VCaP (cell line): ENCODE measurements at regions not wholly inside any gene's neighbourhood (a gene's known extent, or its start where the extent isn't known, plus 50 kb on each side); places are given as distances from the start of the nearest gene placed in this dataset.

Experiments
- H3K27ac ChIP-seq: fragments of 450-650 bp; 2 replicates; pipeline ENCODE4 v1.5.1; 2017
- TF ChIP-seq, protein P1 (sequence below): fragments of 450-650 bp; conservative IDR thresholded peaks from 2 replicates; pipeline ENCODE4 v1.5.1; 2017; ENCODE audit warnings: mild to moderate bottlenecking, moderate library complexity

DNA sequence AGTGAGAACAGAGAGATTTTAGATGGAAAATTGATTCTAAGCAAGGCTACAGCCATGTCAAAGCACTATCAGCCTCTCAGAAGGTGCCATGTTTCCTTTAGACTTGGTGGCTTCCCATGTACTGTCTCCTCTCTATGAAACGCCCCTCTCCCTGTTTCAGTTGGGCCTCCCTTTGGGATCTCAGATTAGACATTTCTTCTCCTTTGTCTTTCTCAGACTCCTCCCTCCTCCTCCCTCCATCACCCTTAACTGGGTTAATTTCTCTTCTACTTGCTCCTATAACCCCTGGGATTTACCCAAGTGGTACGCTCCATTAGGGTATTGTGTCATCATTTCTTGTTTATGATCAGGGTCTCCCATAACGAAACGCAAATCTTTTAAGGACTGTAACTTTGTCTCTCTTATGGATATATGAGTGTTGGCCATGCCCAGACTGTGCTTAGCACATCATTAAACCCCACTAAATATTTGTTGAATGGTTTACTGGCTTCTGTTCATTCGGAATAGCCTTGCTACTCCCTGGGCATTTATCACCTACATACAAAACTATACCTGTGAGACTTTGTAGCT, 106.8 kb downstream of the FAM9B start:
- no peak overlapping the region for H3K27ac ChIP-seq
- TF ChIP-seq, protein P1, sequence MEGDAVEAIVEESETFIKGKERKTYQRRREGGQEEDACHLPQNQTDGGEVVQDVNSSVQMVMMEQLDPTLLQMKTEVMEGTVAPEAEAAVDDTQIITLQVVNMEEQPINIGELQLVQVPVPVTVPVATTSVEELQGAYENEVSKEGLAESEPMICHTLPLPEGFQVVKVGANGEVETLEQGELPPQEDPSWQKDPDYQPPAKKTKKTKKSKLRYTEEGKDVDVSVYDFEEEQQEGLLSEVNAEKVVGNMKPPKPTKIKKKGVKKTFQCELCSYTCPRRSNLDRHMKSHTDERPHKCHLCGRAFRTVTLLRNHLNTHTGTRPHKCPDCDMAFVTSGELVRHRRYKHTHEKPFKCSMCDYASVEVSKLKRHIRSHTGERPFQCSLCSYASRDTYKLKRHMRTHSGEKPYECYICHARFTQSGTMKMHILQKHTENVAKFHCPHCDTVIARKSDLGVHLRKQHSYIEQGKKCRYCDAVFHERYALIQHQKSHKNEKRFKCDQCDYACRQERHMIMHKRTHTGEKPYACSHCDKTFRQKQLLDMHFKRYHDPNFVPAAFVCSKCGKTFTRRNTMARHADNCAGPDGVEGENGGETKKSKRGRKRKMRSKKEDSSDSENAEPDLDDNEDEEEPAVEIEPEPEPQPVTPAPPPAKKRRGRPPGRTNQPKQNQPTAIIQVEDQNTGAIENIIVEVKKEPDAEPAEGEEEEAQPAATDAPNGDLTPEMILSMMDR = no peak

- no peak overlapping the region for H3K27ac ChIP-seq
These were observed 112.3 kb downstream of the FAM9B start for GRCh38 chrX:8921615-8922014.

GRCh38 chrX:8919801-8920200, 114.1 kb downstream of the FAM9B start:
- TF ChIP-seq, protein P1 = no peak
- no peak overlapping the region for H3K27ac ChIP-seq

More at GRCh38 chrX:8921615-8922014, 112.3 kb downstream of the FAM9B start:
- TF ChIP-seq, protein P1 = no peak

- TF ChIP-seq, protein P1 = no peak
- no peak overlapping the region for H3K27ac ChIP-seq
These were observed 115.5 kb upstream of the FAM9A start for GRCh38 chrX:8916697-8917096.

GRCh38 chrX:8914681-8915080, 113.5 kb upstream of the FAM9A start:
- TF ChIP-seq, protein P1 = no peak
- H3K27ac ChIP-seq = no peak overlapping the region

- TF ChIP-seq, protein P1 = no peak
- no peak overlapping the region for H3K27ac ChIP-seq
These were observed 112.6 kb upstream of the FAM9A start for GRCh38 chrX:8913655-8914409.

DNA sequence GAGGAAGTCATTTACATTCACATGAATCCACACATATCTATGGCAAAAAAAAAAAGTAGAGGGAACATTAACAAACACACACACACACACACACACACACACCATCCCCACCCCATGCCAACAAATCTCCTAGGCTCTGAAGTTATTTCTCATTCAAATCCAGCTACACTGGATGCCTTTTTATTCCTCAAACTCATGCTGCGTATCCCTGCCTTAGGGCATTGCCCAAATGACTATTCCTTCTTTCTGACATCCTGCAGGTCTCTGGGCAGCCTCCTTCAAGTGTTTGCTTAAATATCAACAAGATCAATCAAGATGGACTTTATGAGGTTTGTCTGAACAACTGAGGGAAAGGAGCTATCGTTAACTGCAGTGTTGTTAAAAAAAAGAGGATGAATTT, 106.5 kb upstream of the FAM9A start:
- H3K27ac ChIP-seq = no peak overlapping the region
- TF ChIP-seq, protein P1 = no peak
